NT2/D1 (cell line): ENCODE measurements at regions not wholly inside any gene's neighbourhood (a gene's known extent, or its start where the extent isn't known, plus 50 kb on each side); places are given as distances from the start of the nearest gene placed in this dataset.

ENCODE experiments used
- DNase-seq: peaks from one replicate; pipeline ENCODE4 v3.0.0-alpha.2; 2011; ENCODE audit warnings: low read depth, low spot score
- H3K27me3 ChIP-seq: 2 replicates; pipeline ENCODE4 v1.6.0; 2011; ENCODE audit warnings: mild to moderate bottlenecking; ENCODE audit not compliant: insufficient read length, insufficient read depth
- H3K36me3 ChIP-seq: 2 replicates; pipeline ENCODE4 v1.6.1; 2011; ENCODE audit warnings: mild to moderate bottlenecking, low read length, mixed read lengths; ENCODE audit not compliant: insufficient read depth, insufficient read length
- H3K4me1 ChIP-seq: 2 replicates; pipeline ENCODE4 v1.5.1; 2011; ENCODE audit not compliant: insufficient read depth, insufficient read length
- H3K4me3 ChIP-seq: 2 replicates; pipeline ENCODE4 v1.5.1; 2011; ENCODE audit warnings: low read depth; ENCODE audit not compliant: insufficient read length
- H3K9ac ChIP-seq: 2 replicates; pipeline ENCODE4 v1.6.0; 2011; ENCODE audit warnings: low read depth; ENCODE audit not compliant: insufficient read length
- H3K9me3 ChIP-seq: 2 replicates; pipeline ENCODE4 v1.5.1; 2011; ENCODE audit warnings: mild to moderate bottlenecking, low read length; ENCODE audit not compliant: insufficient read depth
- SUZ12 ChIP-seq: IDR thresholded peaks from 2 replicates; pipeline ENCODE4 v1.6.1; 2011; ENCODE audit not compliant: insufficient read length, insufficient read depth; ENCODE audit errors: extremely low read depth
- YY1 ChIP-seq: IDR thresholded peaks from 2 replicates; pipeline ENCODE4 v1.6.1; 2011; ENCODE audit not compliant: insufficient read length, insufficient read depth
- ZNF274 ChIP-seq: IDR thresholded peaks from 2 replicates; pipeline ENCODE4 v1.6.1; 2011; ENCODE audit warnings: mild to moderate bottlenecking, low read depth, low read length

- Histone ChIP-seq H3K9ac (no peak overlapping the region), H3K36me3 (no peaks in the 10 kb centered on the region), H3K4me1 (no peaks in the 10 kb centered on the region), H3K27me3 (no peaks in the 10 kb centered on the region), H3K9me3 (peaks cover 24% of the 10 kb centered on the region), H3K4me3 (no peak overlapping the region)
- TF ChIP-seq YY1 (no peak), SUZ12 (no peak), ZNF274 (no peak)
- DNase-seq, result no peak
Observed at GRCh38 chr2:239865059-239865639, 160.0 kb downstream of the NDUFA10 start.

- no peaks in the 10 kb centered on the region for H3K36me3 ChIP-seq
- DNase-seq, result no peak
- H3K4me1 ChIP-seq, result no peaks in the 10 kb centered on the region
- H3K9me3 ChIP-seq, result peaks cover 24% of the 10 kb centered on the region
- no peak overlapping the region for H3K4me3 ChIP-seq
- H3K27me3 ChIP-seq, result no peaks in the 10 kb centered on the region
- TF ChIP-seq SUZ12 (no peak), ZNF274 (no peak), YY1 (no peak)
- no peak overlapping the region for H3K9ac ChIP-seq
Observed at GRCh38 chr2:239864247-239865058, 160.7 kb downstream of the NDUFA10 start.

GRCh38 chr2:239862613-239863012 lies 162.5 kb downstream of the NDUFA10 start:
- H3K4me1 ChIP-seq, result no peaks in the 10 kb centered on the region
- no peak for TF ChIP-seq SUZ12
- no peak for TF ChIP-seq ZNF274
- no peak for TF ChIP-seq YY1
- H3K9me3 ChIP-seq, result peaks cover 15% of the 10 kb centered on the region
- no peak for DNase-seq
- H3K36me3 ChIP-seq, result no peaks in the 10 kb centered on the region
- H3K9ac ChIP-seq, result no peak overlapping the region
- H3K27me3 ChIP-seq, result no peaks in the 10 kb centered on the region
- no peak overlapping the region for H3K4me3 ChIP-seq

- DNase-seq, result no peak
- no peak overlapping the region for H3K4me3 ChIP-seq
- no peaks in the 10 kb centered on the region for H3K4me1 ChIP-seq
- no peaks in the 10 kb centered on the region for H3K27me3 ChIP-seq
- H3K9me3 ChIP-seq, result no peaks in the 10 kb centered on the region
- TF ChIP-seq SUZ12 (no peak), YY1 (no peak), ZNF274 (no peak)
- no peaks in the 10 kb centered on the region for H3K36me3 ChIP-seq
- H3K9ac ChIP-seq, result no peak overlapping the region
Observed at GRCh38 chr2:239858179-239858578, 167.0 kb downstream of the NDUFA10 start.

- Histone ChIP-seq H3K9ac (no peak overlapping the region), H3K27me3 (no peaks in the 10 kb centered on the region), H3K36me3 (no peaks in the 10 kb centered on the region), H3K4me3 (no peak overlapping the region), H3K9me3 (no peaks in the 10 kb centered on the region), H3K4me1 (no peaks in the 10 kb centered on the region)
- DNase-seq, result no peak
- TF ChIP-seq YY1, result no peak
- TF ChIP-seq ZNF274, result no peak
- TF ChIP-seq SUZ12, result no peak
Observed at GRCh38 chr2:239857591-239857990, 167.6 kb downstream of the NDUFA10 start.

- no peak overlapping the region for H3K4me3 ChIP-seq
- H3K36me3 ChIP-seq, result no peaks in the 10 kb centered on the region
- no peak for DNase-seq
Observed at GRCh38 chr2:239856620-239857285, 168.4 kb downstream of the NDUFA10 start.

GRCh38 chr2:239855863-239856587 lies 169.1 kb downstream of the NDUFA10 start:
- no peaks in the 10 kb centered on the region for H3K27me3 ChIP-seq
- TF ChIP-seq YY1 (no peak), ZNF274 (no peak), SUZ12 (no peak)

More at GRCh38 chr2:239856620-239857285, 168.4 kb downstream of the NDUFA10 start:
- no peaks in the 10 kb centered on the region for H3K4me1 ChIP-seq
- no peaks in the 10 kb centered on the region for H3K27me3 ChIP-seq
- TF ChIP-seq YY1 (no peak), ZNF274 (no peak), SUZ12 (no peak)
- no peak overlapping the region for H3K9ac ChIP-seq
- no peaks in the 10 kb centered on the region for H3K9me3 ChIP-seq

More at GRCh38 chr2:239855863-239856587, 169.1 kb downstream of the NDUFA10 start:
- Histone ChIP-seq H3K4me3 (no peak overlapping the region), H3K36me3 (no peaks in the 10 kb centered on the region), H3K9me3 (peaks cover 6% of the 10 kb centered on the region), H3K9ac (no peak overlapping the region), H3K4me1 (no peaks in the 10 kb centered on the region)
- no peak for DNase-seq
